IMR-90 (cell line): ENCODE measurements at regions not wholly inside any gene's neighbourhood (a gene's known extent, or its start where the extent isn't known, plus 50 kb on each side); places are given as distances from the start of the nearest gene placed in this dataset.

Experiments
- BHLHE40 ChIP-seq: fragments of 150-350 bp; IDR thresholded peaks from 2 replicates; pipeline ENCODE4 v1.6.1; 2016; ENCODE audit warnings: mild to moderate bottlenecking, low read depth, low read length
- CHD1 ChIP-seq: IDR thresholded peaks from 2 replicates; pipeline ENCODE4 v1.6.1; 2012; ENCODE audit warnings: low read depth, low read length, improper control_type of control experiment
- MAFK ChIP-seq: IDR thresholded peaks from 2 replicates; pipeline ENCODE4 v1.6.1; 2012; ENCODE audit warnings: low read depth, low read length, improper control_type of control experiment
- POLR2A ChIP-seq: IDR thresholded peaks from 2 replicates; pipeline ENCODE4 v1.6.1; 2012; ENCODE audit warnings: mild to moderate bottlenecking, low read depth, low read length
- RAD21 ChIP-seq: IDR thresholded peaks from 2 replicates; pipeline ENCODE4 v1.6.1; 2012; ENCODE audit warnings: low read length, improper control_type of control experiment
- RCOR1 ChIP-seq: IDR thresholded peaks from 2 replicates; pipeline ENCODE4 v1.6.1; 2012; ENCODE audit warnings: mild to moderate bottlenecking, low read length, improper control_type of control experiment; ENCODE audit not compliant: insufficient replicate concordance
- TF ChIP-seq, protein P1 (sequence below): conservative IDR thresholded peaks from 2 replicates; pipeline ENCODE4 v1.5.1; 2012; ENCODE audit warnings: mild to moderate bottlenecking, low read depth, low read length, improper control_type of control experiment
- TF ChIP-seq, protein P2 (sequence below): fragments of 150-350 bp; IDR thresholded peaks from 2 replicates; pipeline ENCODE4 v1.6.1; 2017; ENCODE audit warnings: mild to moderate bottlenecking, antibody characterized with exemption, low read length, low read depth

DNA sequence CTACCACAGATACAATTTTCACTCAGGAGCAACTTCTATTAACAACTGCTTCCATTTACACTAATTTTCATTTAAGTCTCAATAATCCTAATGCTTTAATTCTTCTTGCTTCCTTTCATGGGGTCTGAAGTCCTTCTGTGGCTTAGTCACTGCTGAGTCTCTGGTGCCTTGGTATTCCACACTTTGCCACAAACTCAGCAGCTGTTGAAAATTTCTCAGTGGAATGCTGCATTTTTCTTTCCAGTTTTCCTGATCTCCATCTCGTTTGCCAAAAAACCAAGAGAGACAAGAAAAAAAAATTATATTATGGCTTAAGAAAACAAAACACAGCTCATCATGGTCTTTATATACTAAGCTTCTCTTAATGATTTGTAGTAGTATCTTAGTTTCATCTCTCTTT is 269.2 kb upstream of the AZI2 start:
- TF ChIP-seq, protein P1, sequence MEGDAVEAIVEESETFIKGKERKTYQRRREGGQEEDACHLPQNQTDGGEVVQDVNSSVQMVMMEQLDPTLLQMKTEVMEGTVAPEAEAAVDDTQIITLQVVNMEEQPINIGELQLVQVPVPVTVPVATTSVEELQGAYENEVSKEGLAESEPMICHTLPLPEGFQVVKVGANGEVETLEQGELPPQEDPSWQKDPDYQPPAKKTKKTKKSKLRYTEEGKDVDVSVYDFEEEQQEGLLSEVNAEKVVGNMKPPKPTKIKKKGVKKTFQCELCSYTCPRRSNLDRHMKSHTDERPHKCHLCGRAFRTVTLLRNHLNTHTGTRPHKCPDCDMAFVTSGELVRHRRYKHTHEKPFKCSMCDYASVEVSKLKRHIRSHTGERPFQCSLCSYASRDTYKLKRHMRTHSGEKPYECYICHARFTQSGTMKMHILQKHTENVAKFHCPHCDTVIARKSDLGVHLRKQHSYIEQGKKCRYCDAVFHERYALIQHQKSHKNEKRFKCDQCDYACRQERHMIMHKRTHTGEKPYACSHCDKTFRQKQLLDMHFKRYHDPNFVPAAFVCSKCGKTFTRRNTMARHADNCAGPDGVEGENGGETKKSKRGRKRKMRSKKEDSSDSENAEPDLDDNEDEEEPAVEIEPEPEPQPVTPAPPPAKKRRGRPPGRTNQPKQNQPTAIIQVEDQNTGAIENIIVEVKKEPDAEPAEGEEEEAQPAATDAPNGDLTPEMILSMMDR, result no peak
- TF ChIP-seq, protein P2, sequence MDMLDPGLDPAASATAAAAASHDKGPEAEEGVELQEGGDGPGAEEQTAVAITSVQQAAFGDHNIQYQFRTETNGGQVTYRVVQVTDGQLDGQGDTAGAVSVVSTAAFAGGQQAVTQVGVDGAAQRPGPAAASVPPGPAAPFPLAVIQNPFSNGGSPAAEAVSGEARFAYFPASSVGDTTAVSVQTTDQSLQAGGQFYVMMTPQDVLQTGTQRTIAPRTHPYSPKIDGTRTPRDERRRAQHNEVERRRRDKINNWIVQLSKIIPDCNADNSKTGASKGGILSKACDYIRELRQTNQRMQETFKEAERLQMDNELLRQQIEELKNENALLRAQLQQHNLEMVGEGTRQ, result no peak
- TF ChIP-seq BHLHE40 (no peak), POLR2A (no peak), RCOR1 (no peak), RAD21 (no peak), MAFK (no peak), CHD1 (no peak)
